Tibial artery (tissue), 4 donors: ENCODE measurements at regions not wholly inside any gene's neighbourhood (a gene's known extent, or its start where the extent isn't known, plus 50 kb on each side); places are given as distances from the start of the nearest gene placed in this dataset.

Experiments used
- DNase-seq, 2 donors: peaks; one replicate each; pipeline ENCODE4 v3.0.0-alpha.2; 2019
- H3K27ac ChIP-seq, 2 donors: fragments of 200-600 bp; sonication (generic) in 1 of 2; 1 replicate in 1 of 2; 2 replicates in 1 of 2; pipeline ENCODE4 v1.5.1; 2018 to 2019; ENCODE audit warnings: mild to moderate bottlenecking in 1 of 2
- H3K27me3 ChIP-seq, 2 donors: fragments of 200-600 bp; sonication (generic) in 1 of 2; one replicate each; pipeline versions ENCODE4 v1.5.1 to v1.6.0; 2016 to 2019
- H3K36me3 ChIP-seq, 3 donors: fragments of 200-600 bp; sonication (generic) in 2 of 3; one replicate each; pipeline ENCODE4 v1.5.1; 2016 to 2019; ENCODE audit warnings: mild to moderate bottlenecking in 2 of 3
- H3K4me1 ChIP-seq, 4 donors: fragments of 200-600 bp; sonication (generic) in 2 of 4; 1 replicate in 3 of 4; 2 replicates in 1 of 4; pipeline ENCODE4 v1.5.1; 2016 to 2019
- H3K4me3 ChIP-seq, 2 donors: fragments of 200-600 bp; sonication (generic) in 1 of 2; 1 replicate in 1 of 2; 2 replicates in 1 of 2; pipeline ENCODE4 v1.5.1; 2018 to 2019; ENCODE audit warnings: mild to moderate bottlenecking in 2 of 2
- H3K9me3 ChIP-seq, 3 donors: fragments of 200-600 bp; sonication (generic) in 1 of 3; one replicate each; pipeline ENCODE4 v1.5.1; 2016 to 2019
- intact Hi-C: fragments of 100-400 bp; cut with DNase I; formaldehyde crosslinking; loops from one replicate; pipeline ENCODE4 v1.15.0; 2023; ENCODE audit warnings: low total_unique reads
- TF ChIP-seq, protein P1 (sequence below), 2 experiments: fragments of 200-600 bp in 1 of 2; fragments of 450-650 bp in 1 of 2; IDR thresholded peaks; one replicate each; pipeline ENCODE4 v1.5.1; 2017 to 2019; ENCODE audit warnings: antibody characterized with exemption in 2 of 2, mild to moderate bottlenecking in 1 of 2, moderate library complexity in 1 of 2

DNA sequence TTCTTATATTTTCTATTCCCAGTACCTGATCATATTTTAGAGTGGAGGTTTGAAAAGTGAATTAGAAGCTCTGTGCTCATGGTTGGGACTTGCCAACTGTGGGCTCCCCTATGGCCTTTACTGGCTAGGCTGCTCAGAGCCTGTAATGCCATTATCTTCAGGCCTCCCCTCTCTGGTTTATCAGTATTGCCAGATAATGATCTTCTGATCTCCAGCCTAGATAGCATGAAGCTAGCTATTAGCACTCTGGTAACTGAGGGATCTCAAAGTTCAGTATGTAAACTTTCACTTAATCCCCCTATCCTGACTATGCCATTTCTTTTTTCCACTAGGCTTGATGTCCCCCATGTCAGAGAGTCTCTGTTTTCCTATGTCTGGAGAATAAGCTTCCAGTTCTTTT is 393.7 kb upstream of the CITED2 start:
- Histone ChIP-seq H3K27ac (no peak overlapping the region), H3K4me1 (peaks cover 8 to 27% (median 14%) of the 10 kb centered on the region in 4 donors), H3K36me3 (no peaks in the 10 kb centered on the region), H3K9me3 (no peaks in the 10 kb centered on the region), H3K4me3 (no peak overlapping the region), H3K27me3 (no peaks in the 10 kb centered on the region)
- TF ChIP-seq, protein P1, sequence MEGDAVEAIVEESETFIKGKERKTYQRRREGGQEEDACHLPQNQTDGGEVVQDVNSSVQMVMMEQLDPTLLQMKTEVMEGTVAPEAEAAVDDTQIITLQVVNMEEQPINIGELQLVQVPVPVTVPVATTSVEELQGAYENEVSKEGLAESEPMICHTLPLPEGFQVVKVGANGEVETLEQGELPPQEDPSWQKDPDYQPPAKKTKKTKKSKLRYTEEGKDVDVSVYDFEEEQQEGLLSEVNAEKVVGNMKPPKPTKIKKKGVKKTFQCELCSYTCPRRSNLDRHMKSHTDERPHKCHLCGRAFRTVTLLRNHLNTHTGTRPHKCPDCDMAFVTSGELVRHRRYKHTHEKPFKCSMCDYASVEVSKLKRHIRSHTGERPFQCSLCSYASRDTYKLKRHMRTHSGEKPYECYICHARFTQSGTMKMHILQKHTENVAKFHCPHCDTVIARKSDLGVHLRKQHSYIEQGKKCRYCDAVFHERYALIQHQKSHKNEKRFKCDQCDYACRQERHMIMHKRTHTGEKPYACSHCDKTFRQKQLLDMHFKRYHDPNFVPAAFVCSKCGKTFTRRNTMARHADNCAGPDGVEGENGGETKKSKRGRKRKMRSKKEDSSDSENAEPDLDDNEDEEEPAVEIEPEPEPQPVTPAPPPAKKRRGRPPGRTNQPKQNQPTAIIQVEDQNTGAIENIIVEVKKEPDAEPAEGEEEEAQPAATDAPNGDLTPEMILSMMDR (IDR thresholded peaks at IDR 0.05): no peak
- intact Hi-C loops: no loop called here
- no peak for DNase-seq

- TF ChIP-seq, protein P1 (IDR thresholded peaks at IDR 0.05): no peak
- no peak overlapping the region for H3K27ac ChIP-seq
- no peaks in the 10 kb centered on the region for H3K27me3 ChIP-seq
- no peaks in the 10 kb centered on the region for H3K36me3 ChIP-seq
- no peaks in the 10 kb centered on the region for H3K9me3 ChIP-seq
- no peak overlapping the region for H3K4me3 ChIP-seq
- peaks cover 8 to 33% (median 14%) of the 10 kb centered on the region in 4 donors for H3K4me1 ChIP-seq
- intact Hi-C loops: no loop called here
- DNase-seq: no peak
Measured at GRCh38 chr6:139766796-139767195, 392.3 kb upstream of the CITED2 start.

DNA sequence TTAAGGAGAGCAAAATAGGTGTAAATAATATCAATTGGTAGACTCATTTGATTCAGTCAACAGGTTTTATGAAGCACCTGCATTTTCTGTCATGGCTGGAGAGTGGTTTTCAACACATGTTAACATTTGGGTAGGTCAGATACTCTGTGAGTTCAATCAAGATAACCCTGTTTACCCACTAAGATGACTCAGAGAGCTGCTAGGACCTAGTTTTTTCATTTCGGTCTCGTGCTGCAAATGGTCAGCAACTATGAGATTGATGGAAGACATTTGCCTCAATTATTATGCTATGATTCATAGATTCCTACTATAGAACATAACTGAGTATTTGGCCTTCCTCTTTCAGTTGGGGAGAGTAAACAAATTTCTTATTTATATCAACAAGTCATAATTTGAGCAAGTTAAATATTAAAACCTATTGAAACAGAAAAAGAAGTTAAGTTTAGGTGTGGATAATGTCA is 391.4 kb upstream of the CITED2 start:
- no peaks in the 10 kb centered on the region for H3K36me3 ChIP-seq
- H3K27ac ChIP-seq: peak overlapping the region; percentile 64 to 68
- H3K4me3 ChIP-seq: no peak overlapping the region
- peaks cover 8 to 33% (median 14%) of the 10 kb centered on the region in 4 donors for H3K4me1 ChIP-seq
- no peak for DNase-seq
- intact Hi-C loops: no loop called here
- no peaks in the 10 kb centered on the region for H3K9me3 ChIP-seq
- TF ChIP-seq, protein P1 (IDR thresholded peaks at IDR 0.05): no peak
- no peaks in the 10 kb centered on the region for H3K27me3 ChIP-seq

DNA sequence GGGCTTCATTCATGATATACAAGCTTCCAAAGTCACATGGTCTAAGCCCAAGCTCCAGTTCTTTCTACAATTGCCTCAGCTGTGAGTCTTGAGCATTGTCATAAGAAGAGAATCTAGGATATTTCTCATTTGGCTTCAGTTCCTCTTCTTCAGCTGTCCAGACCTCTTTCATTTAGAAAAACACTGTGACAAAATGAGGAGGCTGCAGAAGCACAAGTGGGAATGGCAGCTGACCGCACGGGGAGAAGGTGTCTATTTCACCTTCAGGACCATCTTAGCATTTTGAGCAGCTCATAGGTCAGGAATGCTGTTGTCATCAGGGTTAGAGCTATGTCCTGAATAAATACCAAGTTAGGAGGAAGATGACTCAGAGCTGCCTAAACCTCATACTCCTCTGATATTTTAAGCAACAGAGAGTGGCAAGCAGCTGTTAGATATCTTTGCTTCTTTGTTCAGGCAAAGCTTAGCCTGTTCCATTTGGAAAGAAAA is 390.1 kb upstream of the CITED2 start:
- peak in 1 of 2 donors; percentile 26 for DNase-seq
- TF ChIP-seq, protein P1 (IDR thresholded peaks at IDR 0.05): no peak
- no peak overlapping the region for H3K4me3 ChIP-seq
- no peaks in the 10 kb centered on the region for H3K9me3 ChIP-seq
- intact Hi-C loops: no loop called here
- no peaks in the 10 kb centered on the region for H3K36me3 ChIP-seq
- H3K4me1 ChIP-seq: peaks cover 8 to 37% (median 17%) of the 10 kb centered on the region in 4 donors
- no peaks in the 10 kb centered on the region for H3K27me3 ChIP-seq
- H3K27ac ChIP-seq: peak overlapping the region; percentile 64 to 68

DNA sequence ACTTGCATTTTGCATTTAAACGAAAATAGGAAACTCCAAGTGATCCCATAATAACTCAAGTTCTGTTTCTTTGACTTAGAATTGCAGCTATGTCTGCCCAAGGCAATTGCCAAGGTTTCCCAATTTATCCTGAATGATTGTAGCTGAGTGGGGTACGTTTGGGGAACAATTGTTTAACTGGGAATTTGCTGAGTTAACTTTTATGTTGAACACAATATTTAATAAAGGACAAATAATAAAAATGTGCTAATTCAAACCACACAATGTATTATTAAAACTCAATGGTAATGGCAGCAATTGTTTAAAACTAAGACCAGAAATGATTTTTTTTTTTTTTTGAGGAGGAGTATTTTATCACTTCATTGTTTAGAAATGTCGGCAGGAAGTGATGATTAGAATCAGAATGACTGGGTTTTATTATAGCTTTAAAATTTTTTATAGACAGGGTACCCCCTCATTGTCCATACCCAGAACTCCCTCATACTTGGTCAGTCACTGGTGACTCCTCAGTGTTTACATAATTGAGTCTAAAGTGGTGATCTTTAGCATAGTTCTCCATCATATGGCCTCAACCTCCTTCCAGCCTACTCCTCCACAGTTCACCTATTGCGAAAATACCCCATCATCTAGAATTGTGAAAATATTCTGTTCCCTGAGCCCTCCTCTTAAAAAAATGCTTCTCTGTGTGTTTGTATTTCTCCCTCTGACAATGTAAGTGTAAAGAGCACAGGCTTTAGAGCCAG is 389.2 kb upstream of the CITED2 start:
- peak overlapping the region; percentile 64 to 68 for H3K27ac ChIP-seq
- no peak overlapping the region for H3K4me3 ChIP-seq
- no peak for DNase-seq
- H3K36me3 ChIP-seq: no peaks in the 10 kb centered on the region
- intact Hi-C loops: no loop called here
- H3K27me3 ChIP-seq: no peaks in the 10 kb centered on the region
- peaks cover 8 to 42% (median 17%) of the 10 kb centered on the region in 4 donors for H3K4me1 ChIP-seq
- TF ChIP-seq, protein P1 (IDR thresholded peaks at IDR 0.05): no peak
- no peaks in the 10 kb centered on the region for H3K9me3 ChIP-seq
